NCI-H524 treated with DMSO at 0.1 percent for 48 hours (cell line): ENCODE measurements at regions not wholly inside any gene's neighbourhood (a gene's known extent, or its start where the extent isn't known, plus 50 kb on each side); places are given as distances from the start of the nearest gene placed in this dataset.
A peak's percentile ranks its signal among the peaks of the same experiment; 100 is the strongest.
"Not testable (repeated sequence)": the region's sequence is repeated elsewhere in the genome, so short reads cannot be mapped to it uniquely, and the experiment has no call there.

Experiments
- DNase-seq: peaks from one replicate; lab custom pipeline; 2025; lab: John Stamatoyannopoulos, UW

DNA sequence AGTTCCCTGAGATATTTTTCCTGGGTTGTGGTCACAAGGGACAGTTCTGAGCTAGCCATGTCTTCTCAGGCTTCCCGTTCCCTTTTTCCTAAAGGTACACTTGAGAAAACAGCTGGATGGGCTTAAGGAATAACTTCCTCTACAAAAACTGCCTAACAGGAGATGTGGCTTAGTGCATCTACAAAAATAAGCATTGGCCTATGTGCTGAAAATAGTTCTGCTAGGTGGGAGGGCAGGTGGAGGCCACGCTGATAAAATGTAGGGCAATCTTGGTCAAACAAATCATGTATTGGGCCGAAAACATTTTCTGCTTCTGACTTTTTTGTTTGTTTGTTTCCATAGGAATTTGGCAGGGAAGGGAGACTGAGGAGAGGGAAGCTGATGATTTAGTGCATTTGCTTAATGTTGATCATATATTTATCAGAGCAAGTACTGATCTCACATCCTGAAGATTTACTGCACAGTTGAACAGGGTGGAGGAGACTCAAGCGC is 409.4 kb upstream of the FZD8 start:
- DNase-seq, result no peak

DNA sequence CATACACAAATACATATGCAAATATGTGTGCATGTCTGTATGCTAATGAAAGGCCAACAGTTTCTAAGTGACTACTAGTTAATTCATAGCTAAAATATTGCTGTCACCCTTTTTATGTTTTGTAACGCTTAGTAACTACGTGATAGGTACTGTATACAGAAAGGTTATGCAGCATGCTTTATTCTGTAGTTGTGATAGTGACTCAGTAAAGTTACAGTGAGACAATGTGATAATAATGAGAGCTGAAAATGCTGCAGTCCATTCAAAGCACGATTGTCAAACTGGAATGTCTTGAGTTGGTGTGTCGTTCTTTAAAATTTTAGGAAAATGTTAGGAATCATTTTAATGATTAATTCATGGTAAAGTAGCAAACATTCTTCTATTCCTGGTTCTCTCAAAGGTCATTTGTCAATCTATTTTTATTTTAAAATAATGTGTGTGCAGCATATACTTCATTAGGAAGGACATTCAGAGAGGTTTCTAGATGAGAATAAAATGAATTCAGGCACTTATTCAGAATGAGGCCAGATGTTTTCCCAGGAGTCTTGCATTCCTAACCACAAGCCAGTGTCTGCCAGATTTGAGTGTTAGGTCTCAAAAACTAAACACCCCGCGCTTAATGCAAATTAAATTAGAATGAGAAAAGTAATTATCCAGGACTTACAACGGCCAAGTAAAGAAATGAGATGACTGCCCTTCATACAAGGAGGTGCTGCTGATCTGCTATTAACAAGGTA is 408.8 kb upstream of the FZD8 start:
- DNase-seq, result no peak

DNA sequence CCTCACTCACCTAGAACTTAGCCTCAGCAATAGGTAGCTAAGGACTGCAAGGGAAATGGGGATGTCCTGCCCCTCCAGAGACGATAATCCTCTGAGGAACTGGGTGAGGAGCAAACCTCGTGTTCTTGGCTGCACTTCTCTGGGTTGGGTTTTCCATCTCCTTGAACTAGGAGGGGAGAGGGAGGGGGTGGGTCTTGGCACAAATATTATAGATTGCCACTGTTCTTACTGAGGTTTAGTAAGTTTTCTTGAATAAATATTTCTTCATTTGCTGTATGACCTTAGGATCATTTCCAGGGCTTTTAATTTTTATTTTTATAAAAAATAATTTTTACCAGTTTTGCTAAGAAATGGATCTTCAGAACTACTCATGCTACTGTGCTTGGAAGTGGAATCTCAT is 406.7 kb upstream of the FZD8 start:
- DNase-seq, result no peak

- no peak for DNase-seq
Observed at GRCh38 chr10:36048236-36048635, 406.1 kb upstream of the FZD8 start.

DNA sequence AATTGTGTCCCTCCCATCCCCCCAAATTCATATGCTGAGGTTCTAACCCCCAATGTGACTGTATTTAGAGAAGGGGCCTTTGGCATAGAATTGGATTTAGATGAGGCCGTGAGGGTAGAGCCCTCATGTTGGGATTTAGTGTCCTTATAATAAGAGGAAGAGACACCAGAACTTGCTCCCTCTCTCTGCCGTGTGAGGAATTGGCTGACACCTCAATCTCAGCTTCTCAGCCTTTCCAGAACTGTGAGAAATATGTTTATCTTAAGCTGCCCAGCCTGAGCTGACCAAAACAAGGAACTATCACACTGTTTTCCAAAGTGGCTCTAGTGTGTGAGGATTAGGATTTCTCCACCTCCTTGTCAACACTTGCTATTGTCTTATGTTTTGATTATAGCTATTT is 400.0 kb upstream of the FZD8 start:
- DNase-seq, result no peak

- peak; percentile 76 for DNase-seq
Observed at GRCh38 chr10:36038316-36038955, 396.3 kb upstream of the FZD8 start.

DNA sequence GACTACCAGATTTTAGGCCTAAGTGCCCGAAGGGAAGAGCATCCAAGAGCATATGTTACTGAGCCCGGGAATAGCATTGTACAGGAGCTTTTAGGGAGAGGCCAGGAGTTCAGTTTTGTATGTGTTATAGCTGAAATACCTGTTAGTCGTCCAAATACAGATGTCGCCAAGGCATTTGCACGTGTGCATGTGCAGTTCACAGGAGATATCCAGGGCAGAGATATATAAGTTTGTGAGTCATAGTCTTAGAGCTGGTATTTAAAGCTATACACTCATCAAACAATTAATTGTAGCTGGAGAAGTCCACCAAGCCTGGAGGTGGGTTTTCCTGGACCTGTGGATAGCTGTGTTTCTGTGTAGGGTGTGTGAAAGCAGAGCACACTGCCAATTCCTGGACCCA is 394.0 kb upstream of the FZD8 start:
- no peak for DNase-seq

DNA sequence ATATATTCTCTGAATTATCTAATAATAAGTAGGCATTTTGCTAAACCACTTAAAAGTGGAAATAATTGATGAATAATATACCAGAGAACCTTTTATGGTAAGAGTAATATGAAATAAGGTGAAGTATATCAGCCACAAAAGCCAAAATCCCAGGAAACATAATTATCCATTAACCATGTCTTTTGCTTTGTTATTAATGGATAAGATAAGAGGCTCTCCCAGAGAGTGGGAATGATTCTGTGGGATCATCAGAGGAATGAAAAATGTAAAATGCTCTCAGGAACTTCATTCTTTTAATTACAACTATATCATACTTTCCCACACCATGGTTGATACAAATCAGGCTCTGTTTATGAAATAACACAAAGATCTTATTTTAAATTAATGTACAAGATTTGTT is 391.7 kb upstream of the FZD8 start:
- DNase-seq, result no peak

DNA sequence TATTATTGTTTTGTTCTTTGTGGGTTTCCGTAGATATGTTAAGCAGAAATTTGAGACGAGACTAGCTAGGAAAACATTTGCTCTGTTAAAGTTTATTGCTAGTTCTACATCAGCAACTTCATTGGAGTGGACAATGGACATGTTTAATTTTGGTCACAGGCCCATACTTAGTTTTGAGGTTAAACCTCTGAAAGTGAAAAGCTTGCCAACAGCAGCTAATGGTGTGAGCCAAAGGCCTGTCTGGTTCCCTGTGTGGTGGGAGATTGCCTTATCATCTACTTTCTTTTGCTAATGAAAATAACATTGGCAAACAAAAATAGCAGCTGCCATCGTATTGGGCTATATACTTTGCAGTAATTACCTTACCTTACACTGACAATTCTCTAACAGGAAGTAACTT is 388.4 kb upstream of the FZD8 start:
- DNase-seq, result no peak

DNA sequence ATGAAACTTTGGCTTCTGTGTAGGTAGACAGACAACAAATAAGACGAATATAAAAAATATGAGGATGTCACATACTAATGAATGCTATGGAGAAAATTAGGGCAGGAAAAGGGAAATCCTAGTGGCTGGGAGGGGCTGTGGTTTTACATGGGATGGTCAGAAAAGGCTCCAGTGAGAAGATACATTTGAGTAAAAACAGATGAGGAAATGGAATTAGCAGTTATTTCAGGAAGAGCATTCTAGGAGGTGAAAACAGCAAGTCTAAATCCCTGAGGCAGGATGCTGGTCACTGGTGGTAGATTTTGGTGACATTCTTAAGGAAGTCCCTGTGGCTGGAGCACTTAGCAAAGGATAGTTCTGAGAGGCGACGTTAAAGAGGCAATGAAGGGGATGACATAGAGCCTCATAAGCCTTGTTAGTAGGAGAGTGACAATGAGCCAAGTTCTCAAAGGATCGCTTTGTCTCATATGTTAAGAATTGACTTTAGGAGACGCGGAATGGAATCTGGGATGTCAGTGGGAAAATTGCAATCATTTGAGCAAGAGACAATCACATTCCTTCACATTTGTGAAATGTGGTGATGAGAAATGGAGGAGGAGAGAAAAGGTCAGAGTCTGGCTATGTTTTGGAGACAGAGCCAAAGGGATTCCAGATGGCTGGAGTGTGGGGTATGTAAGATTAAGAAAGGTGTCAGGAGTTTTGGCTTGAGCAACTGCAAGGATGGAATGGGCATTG is 384.7 kb upstream of the FZD8 start:
- no peak for DNase-seq

DNA sequence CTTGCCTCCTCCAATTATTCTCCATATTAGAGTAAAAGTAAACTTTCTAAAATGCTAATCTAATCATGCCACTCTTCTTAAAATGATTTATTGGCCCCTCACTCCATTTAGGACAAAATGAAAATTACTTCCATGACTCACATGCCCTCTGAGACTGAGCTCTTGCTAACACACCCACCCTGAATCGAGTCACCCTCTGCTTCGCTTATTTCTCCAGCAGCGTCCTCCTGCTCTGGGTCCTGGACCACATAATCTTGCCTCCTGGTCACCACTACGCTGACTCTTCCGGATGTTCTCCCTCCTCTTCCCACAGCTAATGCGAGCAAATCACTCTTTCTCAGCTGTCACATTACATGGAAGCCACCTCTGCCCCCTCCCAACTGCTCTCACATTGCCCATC is 384.0 kb upstream of the FZD8 start:
- DNase-seq, result no peak

DNA sequence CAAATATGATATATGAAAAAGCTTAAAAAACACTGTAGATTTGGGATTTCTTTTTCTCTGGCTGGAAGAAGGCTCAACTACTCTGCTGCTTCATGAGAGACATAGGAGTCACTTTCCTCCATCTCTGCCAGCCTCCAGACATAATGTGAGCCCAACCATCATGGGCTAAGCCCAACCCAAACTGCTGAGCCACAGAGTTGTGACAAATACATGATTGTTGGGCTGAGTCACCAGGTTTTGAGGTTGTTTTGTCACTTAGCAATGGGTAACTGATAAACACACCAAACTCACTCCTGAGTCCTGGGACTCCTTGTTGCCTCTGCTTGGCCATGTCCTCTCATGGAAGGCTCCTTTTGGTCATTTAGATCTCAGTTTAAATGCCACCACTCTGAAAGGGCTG is 381.8 kb upstream of the FZD8 start:
- DNase-seq, result no peak

- no peak for DNase-seq
Observed at GRCh38 chr10:36021096-36021495, 379.0 kb upstream of the FZD8 start.

DNA sequence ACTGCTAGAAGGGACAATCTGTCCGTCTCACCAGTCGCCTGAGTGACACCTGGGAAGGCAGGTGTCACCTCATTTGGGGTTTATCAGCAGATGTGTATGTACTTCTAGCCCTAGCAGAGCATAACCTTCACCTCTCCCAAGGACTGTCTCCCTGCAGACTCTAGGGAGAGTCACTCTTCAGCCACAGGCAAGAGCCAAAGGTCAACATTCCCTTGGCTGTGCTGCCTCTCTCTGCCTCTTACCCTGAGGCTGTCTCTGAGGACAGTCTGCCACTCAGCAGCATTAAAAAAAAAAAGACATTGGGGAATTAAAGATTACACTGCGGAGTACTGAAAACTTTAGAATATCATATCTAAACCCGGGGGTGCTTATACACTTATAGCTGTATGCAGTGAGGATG is 377.7 kb upstream of the FZD8 start:
- no peak for DNase-seq

GRCh38 chr10:36018996-36019395 is 376.9 kb upstream of the FZD8 start:
- DNase-seq, result no peak

GRCh38 chr10:36017137-36017536 is 375.0 kb upstream of the FZD8 start:
- no peak for DNase-seq

DNA sequence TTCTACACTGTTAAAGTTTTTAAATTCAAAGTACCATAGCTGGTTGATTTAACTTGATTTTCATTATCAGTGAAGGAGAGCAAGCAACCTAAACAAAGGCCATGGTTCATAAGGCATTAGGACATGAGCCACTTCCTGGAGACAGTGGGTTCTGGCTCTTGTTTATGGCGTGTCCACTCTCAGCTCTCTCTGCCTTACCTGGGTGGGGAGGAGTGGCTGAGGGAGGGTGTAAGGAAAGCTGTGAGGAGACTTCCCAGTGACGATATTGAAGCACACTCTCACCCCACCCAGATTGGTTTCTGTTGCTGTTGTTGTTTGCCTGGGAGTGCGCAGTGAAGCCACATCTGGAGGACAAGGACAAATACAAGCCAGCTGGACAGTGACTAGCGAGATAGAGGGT is 365.3 kb upstream of the FZD8 start:
- DNase-seq, result no peak

- DNase-seq, result no peak
Observed at GRCh38 chr10:36003688-36004087, 361.6 kb upstream of the FZD8 start.

GRCh38 chr10:36003031-36003600 is 361.0 kb upstream of the FZD8 start:
- no peak for DNase-seq

DNA sequence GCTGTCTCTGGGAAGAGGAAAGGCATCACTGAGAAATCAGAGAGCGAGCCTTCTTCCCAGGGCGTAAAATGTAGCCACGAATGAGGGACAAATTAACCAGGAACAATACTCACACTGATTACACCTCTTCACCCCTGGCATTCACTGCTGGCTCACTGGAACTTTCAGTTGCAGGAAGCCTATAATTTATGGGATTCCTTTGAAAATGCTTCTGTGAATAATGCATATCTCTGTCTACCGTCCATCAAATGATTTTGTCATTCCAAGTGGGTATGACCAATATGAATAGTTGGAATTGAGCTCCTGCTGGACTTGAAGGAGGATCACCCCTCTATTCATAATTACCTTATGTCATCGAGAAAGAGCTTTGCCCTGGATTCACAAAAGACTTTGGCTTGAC is 360.3 kb upstream of the FZD8 start:
- no peak for DNase-seq

- not testable (repeated sequence) for DNase-seq
Observed at GRCh38 chr10:36000754-36001153, 358.7 kb upstream of the FZD8 start.

DNA sequence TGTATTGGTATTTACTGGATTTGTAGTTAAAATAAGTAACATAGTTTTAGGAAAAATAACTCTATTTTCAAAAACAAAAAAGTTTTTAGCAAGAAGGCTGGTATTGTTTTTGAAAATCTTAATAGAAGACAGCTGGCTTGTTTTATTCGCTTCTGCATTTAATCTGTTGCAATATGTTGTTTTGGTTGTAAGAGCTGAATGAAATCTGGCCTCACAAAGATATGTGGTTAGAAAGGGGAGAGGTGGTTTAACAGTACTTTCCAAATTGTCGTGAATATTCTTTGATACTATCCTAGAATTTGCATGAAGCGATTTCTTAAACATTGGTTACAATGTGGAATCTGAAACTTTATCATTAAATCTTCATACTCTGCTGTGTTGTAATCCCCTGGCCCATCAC is 355.9 kb upstream of the FZD8 start:
- no peak for DNase-seq

GRCh38 chr10:35995485-35995884 is 353.4 kb upstream of the FZD8 start:
- no peak for DNase-seq
